Ishikawa (cell line): ENCODE measurements at regions not wholly inside any gene's neighbourhood (a gene's known extent, or its start where the extent isn't known, plus 50 kb on each side); places are given as distances from the start of the nearest gene placed in this dataset.

Experiments
- CEBPB ChIP-seq: IDR thresholded peaks from 2 replicates; pipeline ENCODE4 v1.6.1; 2012
- CREB1 ChIP-seq: IDR thresholded peaks from 2 replicates; pipeline ENCODE4 v1.6.1; 2012; ENCODE audit warnings: low read depth
- EGR1 ChIP-seq: IDR thresholded peaks from 2 replicates; pipeline ENCODE4 v1.6.1; 2012
- EP300 ChIP-seq: IDR thresholded peaks from 2 replicates; pipeline ENCODE4 v1.6.1; 2012; ENCODE audit warnings: borderline replicate concordance
- FOXM1 ChIP-seq: IDR thresholded peaks from 2 replicates; pipeline ENCODE4 v1.6.1; 2012; ENCODE audit warnings: low read depth, borderline replicate concordance
- MAX ChIP-seq: IDR thresholded peaks from 2 replicates; pipeline ENCODE4 v1.6.1; 2012
- NFIC ChIP-seq: IDR thresholded peaks from 2 replicates; pipeline ENCODE4 v1.6.1; 2012
- RAD21 ChIP-seq: IDR thresholded peaks from 2 replicates; pipeline ENCODE4 v1.6.1; 2012; ENCODE audit warnings: low read depth
- TAF1 ChIP-seq: IDR thresholded peaks from 2 replicates; pipeline ENCODE4 v1.6.1; 2012; ENCODE audit warnings: low read depth, mild to moderate bottlenecking
- TCF12 ChIP-seq: IDR thresholded peaks from 2 replicates; pipeline ENCODE4 v1.6.1; 2012; ENCODE audit warnings: low read depth
- TEAD4 ChIP-seq: IDR thresholded peaks from 2 replicates; pipeline ENCODE4 v1.6.1; 2012
- USF1 ChIP-seq: IDR thresholded peaks from 2 replicates; pipeline ENCODE4 v1.6.1; 2012
- YY1 ChIP-seq: IDR thresholded peaks from 2 replicates; pipeline ENCODE4 v1.6.1; 2012; ENCODE audit warnings: low read depth
- ZBTB7A ChIP-seq: IDR thresholded peaks from 2 replicates; pipeline ENCODE4 v1.6.1; 2012; ENCODE audit warnings: low read depth
- TF ChIP-seq, protein P1 (sequence below): IDR thresholded peaks from 2 replicates; pipeline ENCODE4 v1.6.1; 2012; ENCODE audit warnings: low read depth, mild to moderate bottlenecking

DNA sequence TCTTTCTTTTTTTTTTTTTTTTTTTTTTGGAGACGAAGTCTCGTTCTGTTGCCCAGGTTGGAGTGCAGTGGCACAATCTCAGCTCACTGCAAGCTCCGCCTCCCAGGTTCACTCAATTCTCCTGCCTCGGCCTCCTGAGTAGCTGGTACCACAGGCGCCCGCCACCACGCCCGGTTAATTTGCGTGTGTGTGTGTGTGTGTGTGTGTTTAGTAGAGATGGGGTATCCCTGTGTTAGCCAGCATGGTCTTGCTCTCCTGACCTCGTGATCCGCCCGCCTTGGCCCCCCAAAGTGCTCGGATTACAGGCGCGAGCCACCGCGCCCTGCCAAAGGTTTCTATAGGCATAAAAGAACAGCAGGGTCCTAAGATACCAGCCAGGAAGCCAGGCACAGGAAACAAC, 261.0 kb upstream of the CCDC54 start:
- TF ChIP-seq CEBPB (no peak), FOXM1 (no peak), RAD21 (no peak), ZBTB7A (no peak), TCF12 (no peak), EGR1 (no peak), MAX (no peak), NFIC (no peak), CREB1 (no peak), EP300 (no peak), TEAD4 (no peak), USF1 (no peak)
- TF ChIP-seq, protein P1, sequence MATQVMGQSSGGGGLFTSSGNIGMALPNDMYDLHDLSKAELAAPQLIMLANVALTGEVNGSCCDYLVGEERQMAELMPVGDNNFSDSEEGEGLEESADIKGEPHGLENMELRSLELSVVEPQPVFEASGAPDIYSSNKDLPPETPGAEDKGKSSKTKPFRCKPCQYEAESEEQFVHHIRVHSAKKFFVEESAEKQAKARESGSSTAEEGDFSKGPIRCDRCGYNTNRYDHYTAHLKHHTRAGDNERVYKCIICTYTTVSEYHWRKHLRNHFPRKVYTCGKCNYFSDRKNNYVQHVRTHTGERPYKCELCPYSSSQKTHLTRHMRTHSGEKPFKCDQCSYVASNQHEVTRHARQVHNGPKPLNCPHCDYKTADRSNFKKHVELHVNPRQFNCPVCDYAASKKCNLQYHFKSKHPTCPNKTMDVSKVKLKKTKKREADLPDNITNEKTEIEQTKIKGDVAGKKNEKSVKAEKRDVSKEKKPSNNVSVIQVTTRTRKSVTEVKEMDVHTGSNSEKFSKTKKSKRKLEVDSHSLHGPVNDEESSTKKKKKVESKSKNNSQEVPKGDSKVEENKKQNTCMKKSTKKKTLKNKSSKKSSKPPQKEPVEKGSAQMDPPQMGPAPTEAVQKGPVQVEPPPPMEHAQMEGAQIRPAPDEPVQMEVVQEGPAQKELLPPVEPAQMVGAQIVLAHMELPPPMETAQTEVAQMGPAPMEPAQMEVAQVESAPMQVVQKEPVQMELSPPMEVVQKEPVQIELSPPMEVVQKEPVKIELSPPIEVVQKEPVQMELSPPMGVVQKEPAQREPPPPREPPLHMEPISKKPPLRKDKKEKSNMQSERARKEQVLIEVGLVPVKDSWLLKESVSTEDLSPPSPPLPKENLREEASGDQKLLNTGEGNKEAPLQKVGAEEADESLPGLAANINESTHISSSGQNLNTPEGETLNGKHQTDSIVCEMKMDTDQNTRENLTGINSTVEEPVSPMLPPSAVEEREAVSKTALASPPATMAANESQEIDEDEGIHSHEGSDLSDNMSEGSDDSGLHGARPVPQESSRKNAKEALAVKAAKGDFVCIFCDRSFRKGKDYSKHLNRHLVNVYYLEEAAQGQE, result no peak

- no peak for TF ChIP-seq MAX
- no peak for TF ChIP-seq TAF1
- TF ChIP-seq EGR1, result no peak
- TF ChIP-seq NFIC, result no peak
- no peak for TF ChIP-seq USF1
These were observed 260.1 kb upstream of the CCDC54 start for GRCh38 chr3:107117156-107117555.

DNA sequence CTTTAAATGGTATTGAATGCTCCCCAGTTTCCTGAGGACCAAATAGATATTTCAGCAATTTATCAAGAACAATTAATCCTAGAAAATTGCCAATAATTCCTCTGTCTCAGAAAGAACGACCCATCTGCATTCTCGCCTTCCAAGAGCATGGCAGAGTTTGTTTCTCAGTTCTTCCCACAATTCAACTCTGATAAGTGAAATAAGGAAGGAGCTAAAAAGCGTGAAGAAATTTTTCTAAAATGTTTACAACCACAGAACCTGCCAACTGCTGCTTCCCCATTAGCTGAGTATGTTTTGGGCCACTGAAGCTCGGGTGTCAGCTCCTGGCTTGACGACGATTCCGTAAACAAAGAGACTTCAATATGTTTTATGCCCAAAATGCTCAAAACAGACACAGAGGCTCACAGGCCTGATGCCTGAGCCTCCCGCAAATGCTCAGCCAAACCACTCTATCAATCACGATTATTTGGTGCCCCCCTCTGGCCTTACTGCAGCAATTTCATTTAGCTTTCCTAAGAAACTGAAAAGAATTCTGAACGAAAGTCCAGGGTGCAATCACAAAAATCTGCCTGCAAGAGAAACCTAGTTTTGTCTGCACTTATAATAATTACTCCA, 259.2 kb upstream of the CCDC54 start:
- TF ChIP-seq NFIC (no peak), RAD21 (peak; percentile 66)

DNA sequence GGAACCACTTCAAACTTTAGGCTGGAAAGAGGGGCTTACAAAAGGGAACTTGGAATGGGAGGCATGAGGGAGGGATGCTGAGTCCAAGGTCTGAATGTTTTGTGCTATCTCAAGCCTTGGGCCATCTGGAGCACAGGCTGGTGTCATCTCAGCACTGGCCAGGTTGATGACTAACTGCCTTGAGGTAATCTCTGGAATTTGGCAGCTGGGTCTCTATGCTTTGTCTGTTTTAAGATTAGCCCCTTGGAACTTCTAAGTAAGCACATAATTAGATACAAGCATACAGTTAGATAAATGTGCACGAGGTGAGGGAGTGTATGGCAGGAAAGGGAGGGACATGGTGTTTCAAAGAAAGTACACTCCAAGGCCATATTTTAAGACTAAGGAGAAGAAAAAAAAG, 252.4 kb upstream of the CCDC54 start:
- no peak for TF ChIP-seq ZBTB7A
- no peak for TF ChIP-seq TAF1
- no peak for TF ChIP-seq TCF12
- no peak for TF ChIP-seq YY1
- no peak for TF ChIP-seq USF1
- no peak for TF ChIP-seq CREB1
- TF ChIP-seq CEBPB, result no peak
- no peak for TF ChIP-seq NFIC
- TF ChIP-seq EP300, result no peak
- TF ChIP-seq MAX, result no peak
- TF ChIP-seq, protein P1, result no peak
- no peak for TF ChIP-seq EGR1
- TF ChIP-seq TEAD4, result no peak
- no peak for TF ChIP-seq RAD21

DNA sequence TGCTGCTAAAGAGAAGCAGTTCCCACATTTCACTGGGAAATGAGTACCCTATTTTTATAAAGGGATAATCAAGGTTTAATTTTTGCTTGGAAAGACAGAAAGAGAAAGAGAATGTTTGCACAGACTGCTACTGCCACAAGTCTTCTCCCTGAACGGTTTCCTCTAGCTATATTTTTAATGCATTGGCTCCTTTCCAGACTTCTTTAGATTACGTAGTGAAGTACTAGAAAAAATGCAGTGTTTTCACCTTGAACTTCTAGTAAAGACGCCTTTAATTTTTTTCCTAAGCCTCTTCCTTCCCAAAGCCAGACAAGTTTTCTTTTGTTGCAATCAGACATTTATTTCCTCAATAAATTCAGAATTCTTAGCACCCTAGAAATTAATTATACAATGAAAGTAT, 248.3 kb upstream of the CCDC54 start:
- TF ChIP-seq EGR1, result no peak
- no peak for TF ChIP-seq ZBTB7A
- no peak for TF ChIP-seq YY1
- no peak for TF ChIP-seq TEAD4
- TF ChIP-seq TAF1, result no peak
- TF ChIP-seq USF1, result no peak
- TF ChIP-seq, protein P1, result no peak
- no peak for TF ChIP-seq RAD21
- TF ChIP-seq EP300, result no peak
- TF ChIP-seq TCF12, result no peak
- no peak for TF ChIP-seq MAX
